Fibroblast of skin of left quadriceps (primary cell): ENCODE measurements at regions not wholly inside any gene's neighbourhood (a gene's known extent, or its start where the extent isn't known, plus 50 kb on each side); places are given as distances from the start of the nearest gene placed in this dataset.

Experiments
- DNase-seq, 2 experiments: peaks; one replicate each; pipeline ENCODE4 v3.0.0-alpha.2; 2013; ENCODE audit warnings: low read depth in 2 of 2

DNA sequence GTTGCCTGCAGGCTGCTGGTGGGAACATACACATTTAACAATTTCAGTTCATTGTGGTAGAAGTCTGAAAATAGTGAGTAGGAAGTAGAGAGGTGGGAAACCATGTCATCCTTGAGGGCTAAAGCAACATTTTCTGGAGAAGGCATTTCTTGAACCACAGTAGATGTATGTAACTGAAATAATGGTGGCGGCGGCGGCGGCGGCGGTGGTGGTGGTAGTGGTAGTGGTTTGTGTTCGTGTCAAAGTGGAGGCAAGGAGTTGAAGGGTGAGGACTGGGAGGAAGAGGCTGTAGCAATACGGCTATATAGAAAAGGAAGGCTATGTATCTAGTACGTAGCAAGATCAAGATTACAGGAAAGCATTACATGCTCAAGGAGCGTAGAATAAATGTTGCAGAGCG lies 1381.6 kb upstream of the TENM3 start:
- DNase-seq, result no peak

DNA sequence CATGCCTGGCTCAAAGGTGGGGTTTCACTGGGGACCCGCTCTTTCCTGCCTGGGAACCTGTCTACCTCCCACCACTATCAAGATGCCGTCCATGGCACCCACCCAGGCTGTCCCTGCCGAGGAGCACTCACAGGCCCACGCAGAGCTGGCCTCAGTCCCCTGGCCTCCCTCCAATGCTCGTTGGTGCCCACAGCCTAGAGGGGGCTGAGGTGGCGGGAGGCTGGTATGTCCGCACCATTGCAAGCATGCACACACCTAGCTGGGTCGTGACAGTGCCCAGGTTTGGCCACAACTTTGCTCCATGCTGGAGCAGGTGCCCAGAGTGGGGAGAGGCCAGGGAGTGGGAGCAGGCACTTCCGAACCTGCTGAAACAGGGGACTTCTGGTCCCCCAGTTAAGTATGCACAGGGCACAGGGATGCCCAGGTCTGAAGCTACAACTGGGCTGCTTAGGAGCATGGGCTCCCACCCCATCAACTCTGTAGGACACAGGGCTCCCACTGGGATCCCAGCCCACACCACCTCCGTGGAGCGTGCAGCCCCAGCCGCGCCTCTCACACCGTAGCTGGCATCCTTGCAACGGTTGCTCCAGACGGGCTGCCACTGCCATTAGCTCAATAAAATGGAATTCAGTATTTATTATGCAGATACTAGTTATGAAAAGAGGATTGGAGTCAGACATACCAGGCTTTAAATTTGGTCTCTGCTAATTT lies 1376.1 kb upstream of the TENM3 start:
- DNase-seq, result no peak

DNA sequence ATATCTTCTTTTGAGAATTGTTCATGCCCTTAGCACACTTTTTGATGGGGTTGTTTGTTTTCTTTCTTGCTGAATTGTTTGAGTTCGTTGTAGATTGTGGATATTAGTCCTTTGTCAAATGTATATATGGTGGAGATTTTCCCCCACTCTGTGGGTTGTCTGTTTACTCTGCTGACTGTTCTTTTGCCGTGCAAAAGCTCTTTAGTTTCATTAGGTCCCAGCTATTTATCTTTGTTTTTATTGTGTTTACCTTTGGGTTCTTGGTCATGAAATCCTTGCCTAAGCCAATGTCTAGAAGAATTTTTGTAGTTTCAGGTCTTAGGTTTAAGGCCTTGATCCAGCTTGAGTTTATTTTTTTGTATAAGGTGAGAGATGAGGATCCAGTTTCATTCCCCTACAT lies 1372.6 kb upstream of the TENM3 start:
- DNase-seq, result no peak

DNA sequence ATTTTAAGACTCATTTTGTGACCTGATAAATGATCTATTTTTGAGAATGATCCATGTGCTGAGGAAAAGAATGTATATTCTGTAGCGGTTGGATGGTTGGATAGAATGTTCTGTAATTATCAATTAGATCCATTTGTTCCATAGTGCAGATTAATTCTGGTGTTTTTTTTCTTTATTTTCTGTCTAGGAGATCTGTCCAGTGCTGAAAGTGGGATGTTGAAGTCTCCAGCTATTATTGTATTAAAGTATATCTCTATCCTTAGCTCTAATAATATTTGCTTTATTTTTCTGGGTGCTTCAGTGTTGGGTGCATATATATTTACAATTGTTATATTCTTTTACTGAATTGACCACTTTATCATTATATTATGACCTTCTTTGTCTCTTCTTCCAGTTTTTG lies 1344.9 kb upstream of the TENM3 start:
- DNase-seq, result no peak

DNA sequence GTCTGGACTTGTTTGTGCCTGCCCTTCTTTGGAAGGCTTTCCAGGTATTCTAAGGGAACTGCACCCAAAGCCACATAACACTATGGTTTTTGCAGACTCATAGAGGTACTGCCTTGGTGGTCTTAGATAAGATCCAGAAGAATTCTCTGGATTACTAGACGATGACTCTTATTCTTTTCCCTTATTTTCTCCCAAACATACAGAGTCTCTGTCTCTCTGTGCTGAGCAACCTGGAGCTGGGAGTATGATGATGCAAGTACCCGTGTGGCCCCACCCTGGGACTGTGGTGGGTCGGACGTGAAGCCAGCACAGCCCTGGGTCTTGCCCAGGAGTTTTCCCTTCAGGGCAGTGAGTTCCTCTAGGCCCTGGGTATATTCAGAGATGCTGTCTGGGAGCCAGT lies 1342.4 kb upstream of the TENM3 start:
- no peak for DNase-seq

DNA sequence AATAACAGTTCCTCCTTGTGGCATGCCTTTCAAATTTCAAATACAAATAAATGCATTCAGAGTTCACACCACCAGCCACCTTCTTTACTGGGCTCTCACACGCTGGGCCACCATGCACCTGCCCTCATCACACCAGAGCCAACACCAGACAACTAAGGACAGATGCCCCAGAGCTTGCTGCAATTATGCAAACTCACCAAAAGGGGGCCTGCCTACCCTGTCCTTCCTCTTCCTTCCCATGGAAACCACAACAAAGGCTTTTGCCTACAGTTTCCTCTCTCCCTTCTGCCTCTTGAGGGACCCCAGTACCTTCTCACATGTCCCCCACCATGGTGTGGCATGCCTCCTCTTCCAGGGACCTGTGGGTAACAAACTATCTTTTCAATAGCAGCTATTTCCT lies 1333.9 kb upstream of the TENM3 start:
- no peak for DNase-seq

DNA sequence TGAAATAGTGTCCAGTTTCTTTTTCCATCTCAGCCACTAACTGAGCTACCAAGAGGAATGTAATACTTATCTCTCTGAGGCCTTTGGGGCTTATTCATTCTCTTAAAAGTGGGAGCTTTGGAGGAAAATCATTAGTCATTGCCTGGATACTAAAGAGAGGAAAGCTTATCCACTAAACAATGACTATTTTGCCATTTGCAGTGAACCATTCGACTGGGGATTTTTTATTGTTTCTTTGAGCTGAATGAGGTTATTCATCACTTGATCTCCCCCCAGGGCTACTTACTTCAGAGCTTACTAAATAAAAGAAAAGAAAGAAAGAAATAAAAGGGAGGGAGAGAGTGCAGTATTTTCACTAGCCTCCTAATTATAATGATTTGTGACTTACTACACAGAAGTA lies 1329.5 kb upstream of the TENM3 start:
- peak; percentile 33 to 37 for DNase-seq

DNA sequence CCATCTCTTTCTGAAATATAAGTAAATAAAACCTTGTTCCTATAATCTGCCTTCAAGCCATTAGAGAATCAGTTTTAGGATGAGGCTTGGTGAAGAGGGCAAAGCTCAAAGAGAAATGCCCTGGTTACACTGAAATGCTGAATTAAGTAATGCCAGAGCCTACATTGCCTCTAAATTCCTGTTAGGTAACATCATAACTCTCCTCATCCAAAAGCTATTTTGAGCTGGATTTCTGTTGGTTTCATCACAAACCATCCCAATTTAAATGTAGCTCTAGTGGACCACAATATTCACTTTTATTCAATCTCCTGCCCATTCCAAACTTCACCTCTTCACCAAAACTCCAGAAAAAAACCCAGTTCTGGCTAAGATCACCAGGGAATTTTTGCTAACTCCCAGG lies 1319.7 kb upstream of the TENM3 start:
- DNase-seq, result peak; percentile 79 to 82

DNA sequence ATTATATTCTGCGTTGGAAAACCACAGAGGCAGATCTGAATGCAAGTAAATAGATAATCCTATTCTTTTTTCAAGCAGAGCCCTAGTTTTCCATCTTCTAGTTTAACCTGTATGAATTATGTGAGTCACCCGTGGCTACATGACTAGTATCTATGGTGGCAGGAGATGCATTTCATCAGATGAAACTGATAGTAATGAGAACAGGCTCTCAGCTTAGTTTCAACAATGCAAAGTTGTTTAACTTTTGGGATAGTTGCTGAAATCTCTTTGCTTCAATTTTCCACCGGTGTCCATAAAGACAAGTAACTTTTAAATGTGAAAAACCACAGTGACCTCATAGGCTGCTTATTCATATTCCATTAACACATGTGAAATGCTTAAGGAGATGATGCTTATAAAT lies 1317.4 kb upstream of the TENM3 start:
- peak in 1 of 2 experiments; percentile 13 for DNase-seq

DNA sequence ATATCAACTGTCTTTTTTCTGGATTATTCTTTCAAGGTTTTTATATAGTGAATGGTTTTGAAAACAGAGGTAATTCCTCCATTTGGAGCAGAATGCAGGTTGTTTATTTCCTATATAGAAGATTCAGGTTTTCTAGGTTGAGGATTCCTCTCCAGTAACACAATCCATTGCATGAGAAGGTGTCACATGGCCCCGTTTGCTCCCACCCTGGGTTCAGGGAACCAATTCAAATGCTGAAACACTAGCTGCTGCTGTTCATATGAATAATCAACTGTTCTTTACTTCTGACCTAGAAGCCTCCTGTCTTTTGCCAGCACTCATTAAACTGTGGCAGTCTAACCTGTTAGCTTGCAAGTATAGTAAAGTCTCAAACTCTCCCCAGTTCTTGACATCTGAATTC lies 1316.9 kb upstream of the TENM3 start:
- no peak for DNase-seq

DNA sequence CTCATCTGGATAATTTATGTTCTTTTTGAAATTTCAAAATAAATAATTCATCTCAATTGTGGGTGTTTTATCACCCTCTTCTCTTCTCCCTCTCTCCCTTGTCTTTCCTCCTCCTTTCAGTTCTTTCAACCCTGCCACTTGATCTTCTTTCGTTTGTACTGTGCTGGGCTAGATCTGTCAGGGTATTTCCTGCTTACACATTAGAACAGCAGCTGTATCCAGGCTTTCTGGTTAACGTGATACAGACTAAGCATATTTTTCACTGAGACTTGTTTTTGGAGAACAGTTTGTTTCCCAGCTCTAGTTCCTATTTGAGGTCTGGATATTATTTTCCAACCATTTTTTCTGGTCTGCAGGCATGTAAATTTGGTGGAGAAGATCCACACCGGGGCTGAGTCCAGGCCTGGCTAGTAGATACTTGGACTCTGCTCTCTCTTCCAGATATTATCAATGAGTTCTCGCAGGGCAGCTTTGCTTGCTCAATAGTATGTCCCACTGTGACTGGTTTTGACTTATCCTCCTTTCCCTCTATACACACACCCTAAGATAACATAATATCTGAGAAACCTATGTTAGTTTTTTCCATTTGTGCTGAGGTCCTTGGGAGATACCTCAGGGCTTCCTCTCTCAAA lies 1310.7 kb upstream of the TENM3 start:
- no peak for DNase-seq

DNA sequence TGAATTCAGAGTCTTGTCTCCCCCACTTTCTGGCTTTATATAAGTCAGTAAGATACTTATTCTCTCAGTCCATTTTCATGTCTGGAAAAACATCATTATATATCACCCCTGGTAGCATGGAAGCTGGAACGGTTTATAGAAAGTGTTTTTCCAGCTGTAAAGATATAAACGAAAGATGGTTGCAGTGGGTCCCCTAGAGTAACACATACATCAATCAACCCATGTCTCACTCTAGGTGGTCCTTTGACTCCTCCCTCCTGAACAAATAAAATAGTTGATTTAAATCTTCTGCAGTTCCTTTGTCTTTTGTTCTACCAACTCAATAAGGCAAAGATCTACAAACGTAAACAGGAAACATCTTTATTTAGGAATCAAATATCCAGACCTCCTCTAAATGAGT lies 1306.1 kb upstream of the TENM3 start:
- no peak for DNase-seq

DNA sequence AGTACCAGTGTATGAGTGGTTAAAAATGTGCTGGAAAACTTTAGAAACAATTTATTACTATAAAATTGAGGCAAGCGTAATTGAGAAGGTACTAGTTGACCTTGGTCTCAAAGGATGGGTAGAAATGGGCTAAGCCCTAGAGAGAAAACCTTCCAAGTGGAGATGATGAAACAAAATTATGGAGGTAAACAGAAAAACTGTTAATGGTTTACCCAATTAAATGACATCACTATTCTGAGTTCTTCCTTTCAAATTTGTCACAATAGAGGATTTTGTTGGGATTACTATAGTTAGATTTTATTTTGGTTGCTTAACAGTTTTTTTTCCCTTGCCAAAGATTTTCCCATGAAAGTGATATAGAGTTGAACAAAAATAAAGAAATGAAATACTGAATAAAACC lies 1302.5 kb upstream of the TENM3 start:
- DNase-seq, result no peak

DNA sequence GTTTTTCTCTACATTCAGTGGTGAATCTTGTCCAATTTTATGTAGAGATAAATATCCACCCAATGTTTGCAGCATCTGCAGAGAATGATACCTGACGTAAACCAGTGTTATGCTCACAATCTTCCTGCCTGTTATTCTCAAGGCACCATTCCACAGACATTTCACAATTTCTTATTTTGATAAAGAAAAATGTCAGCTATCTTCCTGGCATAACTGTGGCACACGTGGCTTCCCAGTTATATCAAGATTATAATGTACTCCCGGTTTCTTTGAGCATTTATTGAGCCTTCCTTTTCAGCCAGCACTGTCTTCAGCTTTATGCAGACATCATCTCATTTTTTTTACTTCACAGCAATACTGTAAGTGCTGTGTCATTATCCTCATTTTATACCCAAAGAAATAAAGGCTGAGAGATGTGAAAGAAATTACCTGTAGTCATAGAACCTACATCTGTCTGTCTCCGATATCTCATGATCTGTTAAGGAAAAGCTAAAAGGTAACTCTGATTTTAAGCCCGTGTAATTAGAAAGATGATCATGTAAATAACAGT lies 1300.8 kb upstream of the TENM3 start:
- no peak for DNase-seq

DNA sequence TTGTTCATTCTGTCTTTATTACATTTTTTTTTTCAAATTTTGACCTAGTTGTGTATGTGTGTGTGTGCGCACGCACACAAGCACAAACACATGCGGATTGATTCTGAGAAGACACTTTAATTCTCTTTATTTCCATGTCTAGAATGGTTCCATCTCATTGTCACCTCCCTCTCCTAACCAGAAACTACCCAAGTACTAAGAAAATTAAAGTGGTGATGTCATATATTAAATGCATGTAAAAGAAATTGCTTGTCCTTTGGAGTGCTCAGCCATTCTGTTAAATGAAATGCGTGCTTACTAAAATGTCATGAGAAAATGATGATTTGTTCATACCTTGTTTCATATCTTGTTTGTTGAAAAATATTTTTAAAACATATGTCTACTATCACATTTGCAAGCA lies 1297.0 kb upstream of the TENM3 start:
- DNase-seq, result no peak

DNA sequence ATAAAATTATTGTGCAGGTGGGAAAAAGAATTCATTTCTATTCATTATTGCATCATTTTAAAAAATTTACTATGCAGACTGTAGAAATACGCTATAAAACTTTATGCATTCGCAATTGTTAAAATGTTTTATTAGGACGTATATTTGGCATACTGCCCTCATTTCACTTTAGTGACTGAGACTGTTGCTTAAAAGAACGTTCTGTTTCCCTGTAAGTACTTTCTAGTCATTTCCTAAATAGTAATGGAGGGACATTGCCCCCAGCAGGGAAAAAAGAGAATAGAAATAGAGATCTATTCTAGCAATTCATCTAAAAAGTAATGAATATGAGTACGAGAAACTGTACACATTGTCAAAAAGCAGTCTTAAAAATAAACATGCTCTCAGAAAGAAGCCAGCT lies 1295.8 kb upstream of the TENM3 start:
- peak; percentile 18 to 36 for DNase-seq

DNA sequence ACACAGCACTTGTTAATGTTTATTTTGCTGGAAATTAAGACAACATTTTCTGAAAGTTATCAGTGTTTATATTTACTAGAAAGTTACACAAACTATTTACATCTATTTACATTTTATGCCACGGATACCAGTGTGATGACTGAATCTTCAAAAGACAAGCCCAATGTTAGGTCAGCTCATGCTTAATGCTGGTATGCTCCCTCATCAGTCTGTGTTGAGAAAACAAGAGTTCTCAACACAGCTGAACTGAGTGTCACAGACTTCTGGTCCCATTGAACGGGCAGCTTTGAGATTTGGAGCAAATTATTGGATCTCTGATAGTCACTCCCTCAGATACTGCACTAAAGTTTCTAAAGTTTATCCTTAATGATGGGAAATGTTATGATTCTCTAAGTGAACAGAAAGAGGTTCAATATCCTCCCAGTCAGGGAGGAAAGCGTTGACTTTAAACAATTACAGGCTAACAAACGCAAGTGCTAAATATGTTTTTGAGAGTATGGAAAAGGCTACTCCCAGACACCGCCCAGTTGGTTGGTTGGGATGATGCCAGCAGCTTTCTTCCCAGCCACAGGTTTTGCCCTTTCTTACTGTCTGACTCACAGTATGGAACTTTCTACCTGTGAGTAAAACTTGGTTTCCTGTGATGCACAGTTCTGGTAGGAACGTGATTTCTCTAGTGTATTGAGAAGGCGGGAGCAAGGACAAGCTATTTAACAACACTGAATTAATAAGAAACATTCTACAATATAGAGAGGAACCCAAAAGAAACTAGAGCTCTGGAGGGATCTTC lies 1293.6 kb upstream of the TENM3 start:
- no peak for DNase-seq

DNA sequence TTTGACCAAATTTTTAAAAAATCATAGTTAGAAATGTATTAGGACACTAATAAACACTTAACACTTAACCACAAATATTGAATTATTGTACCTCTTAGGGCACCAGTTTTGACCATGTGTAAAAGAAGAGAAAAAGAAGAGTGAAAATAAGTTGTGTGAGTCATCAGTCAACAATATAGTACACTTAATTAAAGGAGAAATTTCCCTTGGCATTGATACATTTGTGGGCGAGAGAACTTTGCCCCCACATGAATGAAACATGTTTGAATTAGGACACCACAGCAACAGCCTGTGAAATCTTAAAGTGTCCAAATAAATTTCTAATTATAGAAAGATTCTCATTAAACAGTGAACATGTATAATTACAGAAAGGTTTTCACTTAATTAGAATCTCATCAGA lies 1292.8 kb upstream of the TENM3 start:
- DNase-seq, result no peak

DNA sequence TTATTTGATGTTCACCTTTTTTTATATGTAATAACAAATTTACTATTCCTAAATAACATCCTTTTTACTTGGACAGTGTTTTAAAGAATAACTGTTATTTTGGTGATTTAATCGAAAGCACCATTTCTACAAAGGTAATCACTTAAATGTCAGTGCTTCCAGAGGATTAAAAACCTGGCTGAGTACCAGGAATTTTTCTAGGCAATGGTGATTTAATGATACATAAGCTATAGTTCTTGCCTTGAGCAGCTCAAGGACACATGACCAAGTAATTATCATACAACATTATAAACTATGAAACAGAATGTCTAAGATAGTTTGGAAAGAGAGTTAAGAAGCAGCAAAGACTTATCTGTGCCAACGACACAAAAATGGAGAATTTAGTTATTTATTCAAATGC lies 1291.9 kb upstream of the TENM3 start:
- no peak for DNase-seq

DNA sequence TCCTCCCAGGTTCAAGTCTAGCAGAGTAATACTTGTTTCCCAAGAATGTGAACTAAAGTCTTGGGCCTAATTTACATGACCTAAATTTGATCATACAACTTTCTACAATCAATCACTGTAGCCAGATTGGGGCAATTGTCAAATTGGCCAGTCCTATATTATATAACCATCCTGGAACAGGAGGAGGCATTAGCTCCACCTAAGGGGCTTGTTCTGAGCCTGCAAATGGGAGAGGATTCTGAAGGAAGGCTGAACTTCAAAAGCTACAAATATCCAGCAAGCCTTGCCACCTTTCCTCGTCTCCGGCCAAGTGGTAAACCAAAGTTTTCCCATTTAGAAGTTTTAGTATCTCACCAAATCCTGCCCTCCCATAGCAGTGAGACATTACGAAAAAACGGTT lies 1289.6 kb upstream of the TENM3 start:
- no peak for DNase-seq

DNA sequence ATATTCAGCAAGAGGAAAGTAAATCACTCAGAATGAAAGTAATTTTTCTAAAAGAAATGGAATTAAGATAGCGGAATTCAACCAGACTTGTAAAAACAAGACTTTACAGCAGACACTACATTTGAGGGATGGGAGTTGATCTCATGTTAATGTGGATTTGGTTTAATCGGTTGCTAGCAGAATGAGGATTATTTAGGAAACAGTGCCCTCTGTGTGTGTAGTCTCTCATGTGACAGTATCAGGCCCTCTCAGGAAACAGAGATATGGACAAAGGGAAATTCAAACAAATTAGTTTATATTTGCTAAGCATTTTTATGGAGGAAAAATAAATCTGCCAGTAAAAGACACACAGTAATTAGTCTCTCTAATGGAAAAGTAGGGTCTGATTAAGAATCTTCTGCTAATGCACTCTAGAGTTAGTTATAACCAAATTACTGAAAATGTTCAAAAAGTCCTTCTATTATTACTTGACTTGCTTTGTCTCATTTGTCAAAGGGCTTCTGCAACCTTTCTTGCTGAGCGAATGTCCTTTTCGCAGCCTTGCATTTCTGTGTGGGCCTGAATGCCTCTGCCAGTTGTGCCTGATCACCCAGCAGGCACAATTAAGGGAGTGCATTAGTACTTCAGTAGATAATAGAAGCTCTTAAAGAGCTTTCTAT lies 1282.3 kb upstream of the TENM3 start:
- DNase-seq, result no peak

DNA sequence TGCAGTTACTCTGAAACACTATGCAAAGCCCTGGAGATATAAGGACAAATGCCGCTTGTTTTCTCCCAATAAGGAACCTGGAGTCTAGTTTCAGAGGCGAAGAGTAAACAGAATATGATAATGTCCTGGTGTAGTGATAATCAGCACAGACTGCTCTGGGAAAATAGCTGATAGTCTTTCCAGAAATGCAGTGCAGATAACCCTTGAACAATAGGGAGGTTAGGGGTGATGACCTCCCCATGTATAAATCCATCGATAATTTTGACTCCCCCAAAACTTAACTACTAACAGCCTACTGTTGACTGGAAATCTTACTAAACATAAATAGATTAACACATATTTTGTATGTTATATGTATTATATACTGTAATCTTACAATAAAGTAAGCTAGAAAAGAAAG lies 1280.9 kb upstream of the TENM3 start:
- DNase-seq, result no peak
